ENCODE measurements at regions not wholly inside any gene's neighbourhood (a gene's known extent, or its start where the extent isn't known, plus 50 kb on each side); places are given as distances from the start of the nearest gene placed in this dataset.

DNA sequence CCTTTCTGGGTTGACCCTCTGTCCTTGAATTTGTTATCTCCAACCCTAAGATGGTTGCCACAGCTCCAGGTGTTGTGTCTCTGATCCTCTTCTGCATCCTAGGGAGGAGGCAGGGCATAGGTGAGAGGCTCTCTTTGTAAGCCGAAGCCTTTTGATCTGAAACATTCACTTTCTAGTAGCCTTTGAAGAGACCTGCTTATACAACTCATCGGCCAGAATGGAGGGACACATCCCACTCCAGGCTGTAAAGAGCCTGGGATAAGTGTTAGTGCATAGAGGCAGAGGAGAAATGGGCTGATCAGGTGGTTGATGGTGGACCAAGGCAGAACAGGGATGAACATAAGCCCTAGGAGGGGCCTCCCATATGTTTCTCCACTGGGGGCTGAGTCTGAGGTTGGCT is 137.1 kb upstream of the KCNG1 start:
- Mint-ChIP-seq H3K9me3 (no peaks in the 10 kb centered on the region), H3K4me3 (no peak overlapping the region), H3K36me3 (no peaks in the 10 kb centered on the region), H3K27ac (peak overlapping the region; percentile 46), H3K4me1 (peaks cover 19% of the 10 kb centered on the region), H3K27me3 (ENCODE audit: insufficient read depth, low read depth) (peaks cover 9% of the 10 kb centered on the region)
- H3K4me2 ChIP-seq: no peak overlapping the region
- H2AFZ ChIP-seq (replicated peaks): no peak overlapping the region
- H3K4me3 ChIP-seq: no peak overlapping the region
- no peaks in the 10 kb centered on the region for H3F3A ChIP-seq (ENCODE audit: low read depth)
- TF ChIP-seq EZH2 (IDR thresholded peaks at IDR 0.05): no peak
- TF ChIP-seq EZH2phosphoT487 (IDR thresholded peaks at IDR 0.05): no peak
- TF ChIP-seq, protein P1, sequence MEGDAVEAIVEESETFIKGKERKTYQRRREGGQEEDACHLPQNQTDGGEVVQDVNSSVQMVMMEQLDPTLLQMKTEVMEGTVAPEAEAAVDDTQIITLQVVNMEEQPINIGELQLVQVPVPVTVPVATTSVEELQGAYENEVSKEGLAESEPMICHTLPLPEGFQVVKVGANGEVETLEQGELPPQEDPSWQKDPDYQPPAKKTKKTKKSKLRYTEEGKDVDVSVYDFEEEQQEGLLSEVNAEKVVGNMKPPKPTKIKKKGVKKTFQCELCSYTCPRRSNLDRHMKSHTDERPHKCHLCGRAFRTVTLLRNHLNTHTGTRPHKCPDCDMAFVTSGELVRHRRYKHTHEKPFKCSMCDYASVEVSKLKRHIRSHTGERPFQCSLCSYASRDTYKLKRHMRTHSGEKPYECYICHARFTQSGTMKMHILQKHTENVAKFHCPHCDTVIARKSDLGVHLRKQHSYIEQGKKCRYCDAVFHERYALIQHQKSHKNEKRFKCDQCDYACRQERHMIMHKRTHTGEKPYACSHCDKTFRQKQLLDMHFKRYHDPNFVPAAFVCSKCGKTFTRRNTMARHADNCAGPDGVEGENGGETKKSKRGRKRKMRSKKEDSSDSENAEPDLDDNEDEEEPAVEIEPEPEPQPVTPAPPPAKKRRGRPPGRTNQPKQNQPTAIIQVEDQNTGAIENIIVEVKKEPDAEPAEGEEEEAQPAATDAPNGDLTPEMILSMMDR (IDR thresholded peaks at IDR 0.05): no peak
- no peaks in the 10 kb centered on the region for H3K79me2 ChIP-seq (ENCODE audit: low read depth)
- no peaks in the 10 kb centered on the region for H3K9me3 ChIP-seq (ENCODE audit: low read depth)
- peaks cover 13% of the 10 kb centered on the region for H3K4me1 ChIP-seq
- no peak for DNase-seq (ENCODE audit: low spot score)
- no peak overlapping the region for H3K27ac ChIP-seq
- H4K20me1 ChIP-seq (ENCODE audit: low read depth): no peaks in the 10 kb centered on the region
- H3K36me3 ChIP-seq: no peaks in the 10 kb centered on the region
- H3K27me3 ChIP-seq: no peaks in the 10 kb centered on the region
- no peak overlapping the region for H3K9ac ChIP-seq

DNA sequence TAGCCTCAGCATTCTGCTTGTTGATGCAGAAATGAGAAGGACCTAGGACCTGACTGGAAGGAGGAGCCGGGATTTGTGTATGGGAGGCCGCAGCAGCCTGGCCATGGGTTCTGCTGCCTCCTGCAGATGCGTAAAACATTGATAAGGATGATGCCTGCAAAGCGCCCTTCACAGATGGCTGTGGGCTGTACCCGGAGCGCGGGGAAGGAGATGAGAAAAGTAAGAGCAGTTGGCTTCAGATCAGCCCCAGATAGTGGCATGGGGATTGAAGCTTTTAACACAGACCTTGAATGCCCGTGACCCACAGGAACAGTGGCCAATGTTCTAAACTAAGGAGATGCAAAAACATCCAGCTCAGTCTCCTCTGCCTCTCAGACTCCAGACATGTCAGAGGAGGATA is 136.4 kb upstream of the KCNG1 start:
- no peak overlapping the region for H3K4me2 ChIP-seq
- no peak for DNase-seq (ENCODE audit: low spot score)
- peaks cover 9% of the 10 kb centered on the region for H3K27me3 Mint-ChIP-seq (ENCODE audit: insufficient read depth, low read depth)
- no peaks in the 10 kb centered on the region for H3K36me3 Mint-ChIP-seq
- no peaks in the 10 kb centered on the region for H3K9me3 ChIP-seq (ENCODE audit: low read depth)
- no peak overlapping the region for H3K4me3 Mint-ChIP-seq
- peaks cover 13% of the 10 kb centered on the region for H3K4me1 ChIP-seq
- H3K9ac ChIP-seq: no peak overlapping the region
- no peak overlapping the region for H3K27ac ChIP-seq
- H3K36me3 ChIP-seq: no peaks in the 10 kb centered on the region
- H2AFZ ChIP-seq (replicated peaks): no peak overlapping the region
- no peaks in the 10 kb centered on the region for H3F3A ChIP-seq (ENCODE audit: low read depth)
- H4K20me1 ChIP-seq (ENCODE audit: low read depth): no peaks in the 10 kb centered on the region
- TF ChIP-seq EZH2phosphoT487 (IDR thresholded peaks at IDR 0.05) (no peak), EZH2 (IDR thresholded peaks at IDR 0.05) (no peak)
- TF ChIP-seq, protein P1 (IDR thresholded peaks at IDR 0.05): no peak
- no peaks in the 10 kb centered on the region for H3K27me3 ChIP-seq
- peak overlapping the region; percentile 65 for H3K27ac Mint-ChIP-seq
- no peaks in the 10 kb centered on the region for H3K79me2 ChIP-seq (ENCODE audit: low read depth)
- H3K9me3 Mint-ChIP-seq: no peaks in the 10 kb centered on the region
- peaks cover 20% of the 10 kb centered on the region for H3K4me1 Mint-ChIP-seq
- no peak overlapping the region for H3K4me3 ChIP-seq

DNA sequence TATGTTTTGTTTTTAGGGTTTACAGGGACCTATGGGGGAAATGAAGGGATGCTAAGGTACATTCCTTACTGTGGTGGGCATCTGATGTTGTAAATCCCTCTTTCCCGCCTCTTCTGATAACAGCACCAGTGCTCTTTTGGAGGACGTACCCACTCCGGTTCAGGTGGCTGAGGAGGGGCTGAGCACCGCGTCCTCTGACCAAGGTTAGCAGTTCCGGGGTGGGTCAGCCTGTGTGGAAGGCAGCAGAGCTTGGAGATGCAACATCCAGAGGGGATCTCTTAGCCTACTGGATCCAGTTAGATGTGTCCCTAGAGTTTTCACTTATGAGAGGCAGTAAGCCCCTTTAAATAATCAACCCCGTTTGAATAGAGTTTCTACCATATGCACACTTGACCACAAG is 135.3 kb upstream of the KCNG1 start:
- Histone ChIP-seq H3K27ac (no peak overlapping the region), H3K4me1 (peaks cover 13% of the 10 kb centered on the region), H3K9ac (no peak overlapping the region), H3K9me3 (ENCODE audit: low read depth) (no peaks in the 10 kb centered on the region), H4K20me1 (ENCODE audit: low read depth) (no peaks in the 10 kb centered on the region), H3K36me3 (no peaks in the 10 kb centered on the region), H3K27me3 (no peaks in the 10 kb centered on the region), H3K79me2 (ENCODE audit: low read depth) (no peaks in the 10 kb centered on the region), H3K4me2 (no peak overlapping the region), H3K4me3 (no peak overlapping the region), H2AFZ (replicated peaks) (no peak overlapping the region), H3F3A (ENCODE audit: low read depth) (no peaks in the 10 kb centered on the region)
- no peaks in the 10 kb centered on the region for H3K36me3 Mint-ChIP-seq
- TF ChIP-seq, protein P1 (IDR thresholded peaks at IDR 0.05): no peak
- no peak for TF ChIP-seq EZH2phosphoT487 (IDR thresholded peaks at IDR 0.05)
- no peak for TF ChIP-seq EZH2 (IDR thresholded peaks at IDR 0.05)
- H3K4me3 Mint-ChIP-seq: no peak overlapping the region
- H3K9me3 Mint-ChIP-seq: peaks cover 2% of the 10 kb centered on the region
- H3K27ac Mint-ChIP-seq: peak overlapping the region; percentile 19
- peaks cover 11% of the 10 kb centered on the region for H3K27me3 Mint-ChIP-seq (ENCODE audit: insufficient read depth, low read depth)
- DNase-seq (ENCODE audit: low spot score): no peak
- H3K4me1 Mint-ChIP-seq: peaks cover 26% of the 10 kb centered on the region
